ENCODE measurements at regions not wholly inside any gene's neighbourhood (a gene's known extent, or its start where the extent isn't known, plus 50 kb on each side); places are given as distances from the start of the nearest gene placed in this dataset.

DNA sequence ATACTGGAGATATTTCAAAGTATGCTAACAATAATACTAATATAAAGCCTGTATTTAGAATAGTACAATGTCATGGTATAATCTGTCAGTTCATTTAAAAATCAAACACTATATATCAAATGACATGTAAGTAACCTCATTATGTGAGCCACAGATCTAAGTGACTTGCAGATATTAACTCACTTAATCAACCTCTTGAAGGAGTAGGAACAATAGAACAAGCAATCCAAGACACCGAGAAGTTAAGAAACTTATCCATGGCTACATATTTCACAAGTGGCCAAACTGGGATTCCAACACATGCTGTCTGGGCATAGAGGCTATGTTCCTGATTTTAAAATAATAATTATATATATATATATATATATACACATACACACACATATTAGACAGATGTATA lies 554.0 kb downstream of the ARAP2 start:
- no peaks in the 10 kb centered on the region for H3K27me3 ChIP-seq
- no peak for TF ChIP-seq EZH2phosphoT487 (IDR thresholded peaks at IDR 0.05; ENCODE audit: low read depth, severe bottlenecking, unreplicated experiment)
- no peak for TF ChIP-seq EZH2 (IDR thresholded peaks at IDR 0.05; ENCODE audit: borderline replicate concordance)
- TF ChIP-seq, protein P1, sequence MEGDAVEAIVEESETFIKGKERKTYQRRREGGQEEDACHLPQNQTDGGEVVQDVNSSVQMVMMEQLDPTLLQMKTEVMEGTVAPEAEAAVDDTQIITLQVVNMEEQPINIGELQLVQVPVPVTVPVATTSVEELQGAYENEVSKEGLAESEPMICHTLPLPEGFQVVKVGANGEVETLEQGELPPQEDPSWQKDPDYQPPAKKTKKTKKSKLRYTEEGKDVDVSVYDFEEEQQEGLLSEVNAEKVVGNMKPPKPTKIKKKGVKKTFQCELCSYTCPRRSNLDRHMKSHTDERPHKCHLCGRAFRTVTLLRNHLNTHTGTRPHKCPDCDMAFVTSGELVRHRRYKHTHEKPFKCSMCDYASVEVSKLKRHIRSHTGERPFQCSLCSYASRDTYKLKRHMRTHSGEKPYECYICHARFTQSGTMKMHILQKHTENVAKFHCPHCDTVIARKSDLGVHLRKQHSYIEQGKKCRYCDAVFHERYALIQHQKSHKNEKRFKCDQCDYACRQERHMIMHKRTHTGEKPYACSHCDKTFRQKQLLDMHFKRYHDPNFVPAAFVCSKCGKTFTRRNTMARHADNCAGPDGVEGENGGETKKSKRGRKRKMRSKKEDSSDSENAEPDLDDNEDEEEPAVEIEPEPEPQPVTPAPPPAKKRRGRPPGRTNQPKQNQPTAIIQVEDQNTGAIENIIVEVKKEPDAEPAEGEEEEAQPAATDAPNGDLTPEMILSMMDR (IDR thresholded peaks at IDR 0.05; ENCODE audit: poor library complexity) = no peak
- no peak for DNase-seq (ENCODE audit: low spot score)
- H4K20me1 ChIP-seq (ENCODE audit: insufficient read depth, poor library complexity, severe bottlenecking) = no peaks in the 10 kb centered on the region
- no peak overlapping the region for H3K4me3 ChIP-seq
- no peaks in the 10 kb centered on the region for H3K9me3 ChIP-seq (ENCODE audit: low read depth)
- H3K9me2 ChIP-seq (replicated peaks; ENCODE audit: insufficient read depth) = no peaks in the 10 kb centered on the region
- H3K4me1 ChIP-seq (ENCODE audit: insufficient read depth) = no peaks in the 10 kb centered on the region
- H2AFZ ChIP-seq = no peak overlapping the region
- WGBS (ENCODE audit: low lambda C conversion rate, missing lambda C conversion rate) = 83% methylated on average over 1 of the region's 1 CpG
- no peak overlapping the region for H3K4me2 ChIP-seq
- no peaks in the 10 kb centered on the region for H3K36me3 ChIP-seq (replicated peaks; ENCODE audit: insufficient read depth, low read depth)
- no peaks in the 10 kb centered on the region for H3K79me2 ChIP-seq
- H3K27ac ChIP-seq = no peak overlapping the region

DNA sequence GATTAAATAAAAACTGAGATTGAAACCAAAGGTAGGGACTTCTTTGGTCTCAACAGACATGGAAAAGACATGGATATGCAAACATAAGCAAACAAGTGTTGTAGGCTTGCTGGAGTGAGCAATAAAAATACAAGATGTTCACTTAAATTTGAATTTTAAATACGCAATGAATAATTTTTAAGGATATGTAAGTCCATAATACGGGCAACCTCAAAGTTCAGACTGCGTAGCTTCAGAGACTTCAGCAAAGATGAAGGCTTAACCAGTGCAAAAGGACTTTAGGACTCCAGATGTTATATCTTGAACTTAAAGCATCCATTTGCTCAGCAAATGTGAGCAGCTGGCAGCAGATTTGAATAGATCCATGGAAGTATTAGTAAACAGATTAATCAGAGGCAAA lies 549.3 kb downstream of the ARAP2 start:
- Histone ChIP-seq H3K9me2 (replicated peaks; ENCODE audit: insufficient read depth) (no peaks in the 10 kb centered on the region), H3K27me3 (no peaks in the 10 kb centered on the region), H3K36me3 (replicated peaks; ENCODE audit: insufficient read depth, low read depth) (no peaks in the 10 kb centered on the region), H4K20me1 (ENCODE audit: insufficient read depth, poor library complexity, severe bottlenecking) (no peaks in the 10 kb centered on the region), H3K4me2 (no peak overlapping the region), H3K4me1 (ENCODE audit: insufficient read depth) (no peaks in the 10 kb centered on the region), H2AFZ (no peak overlapping the region), H3K79me2 (no peaks in the 10 kb centered on the region), H3K9me3 (ENCODE audit: low read depth) (no peaks in the 10 kb centered on the region), H3K4me3 (no peak overlapping the region), H3K27ac (no peak overlapping the region)
- TF ChIP-seq EZH2phosphoT487 (IDR thresholded peaks at IDR 0.05; ENCODE audit: low read depth, severe bottlenecking, unreplicated experiment) (no peak), EZH2 (IDR thresholded peaks at IDR 0.05; ENCODE audit: borderline replicate concordance) (no peak)
- TF ChIP-seq, protein P1 (IDR thresholded peaks at IDR 0.05; ENCODE audit: poor library complexity) = no peak
- WGBS (ENCODE audit: low lambda C conversion rate, missing lambda C conversion rate) = 84% methylated on average over 3 of the region's 3 CpGs
- DNase-seq (ENCODE audit: low spot score) = no peak

DNA sequence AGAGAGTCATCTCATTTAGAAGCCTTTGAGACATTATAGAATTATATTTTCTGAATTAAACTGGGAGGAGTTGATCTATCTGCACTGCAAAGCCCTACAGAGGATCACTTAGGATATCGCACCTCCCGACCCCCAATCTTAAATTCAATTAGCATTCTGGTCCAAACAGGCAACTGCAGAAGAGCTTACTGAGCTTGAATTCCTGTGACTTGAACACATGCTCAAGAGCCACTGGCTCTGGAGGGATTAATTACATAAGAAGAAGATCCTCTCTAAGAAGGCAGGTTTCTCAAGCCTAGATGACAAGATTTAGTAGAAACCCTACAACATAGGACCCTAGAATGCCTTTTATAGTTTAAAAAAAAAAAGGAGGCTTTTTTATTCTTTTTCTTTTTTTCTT lies 548.9 kb downstream of the ARAP2 start:
- no peaks in the 10 kb centered on the region for H3K79me2 ChIP-seq
- no peaks in the 10 kb centered on the region for H3K9me3 ChIP-seq (ENCODE audit: low read depth)
- H3K4me3 ChIP-seq = no peak overlapping the region
- no peak overlapping the region for H3K4me2 ChIP-seq
- H3K36me3 ChIP-seq (replicated peaks; ENCODE audit: insufficient read depth, low read depth) = no peaks in the 10 kb centered on the region
- H3K9me2 ChIP-seq (replicated peaks; ENCODE audit: insufficient read depth) = no peaks in the 10 kb centered on the region
- no peak for DNase-seq (ENCODE audit: low spot score)
- WGBS (ENCODE audit: low lambda C conversion rate, missing lambda C conversion rate) = 87% methylated on average over 2 of the region's 2 CpGs
- H2AFZ ChIP-seq = no peak overlapping the region
- no peaks in the 10 kb centered on the region for H3K27me3 ChIP-seq
- TF ChIP-seq EZH2phosphoT487 (IDR thresholded peaks at IDR 0.05; ENCODE audit: low read depth, severe bottlenecking, unreplicated experiment) (no peak), EZH2 (IDR thresholded peaks at IDR 0.05; ENCODE audit: borderline replicate concordance) (no peak)
- TF ChIP-seq, protein P1 (IDR thresholded peaks at IDR 0.05; ENCODE audit: poor library complexity) = no peak
- no peak overlapping the region for H3K27ac ChIP-seq
- no peaks in the 10 kb centered on the region for H4K20me1 ChIP-seq (ENCODE audit: insufficient read depth, poor library complexity, severe bottlenecking)
- no peaks in the 10 kb centered on the region for H3K4me1 ChIP-seq (ENCODE audit: insufficient read depth)

DNA sequence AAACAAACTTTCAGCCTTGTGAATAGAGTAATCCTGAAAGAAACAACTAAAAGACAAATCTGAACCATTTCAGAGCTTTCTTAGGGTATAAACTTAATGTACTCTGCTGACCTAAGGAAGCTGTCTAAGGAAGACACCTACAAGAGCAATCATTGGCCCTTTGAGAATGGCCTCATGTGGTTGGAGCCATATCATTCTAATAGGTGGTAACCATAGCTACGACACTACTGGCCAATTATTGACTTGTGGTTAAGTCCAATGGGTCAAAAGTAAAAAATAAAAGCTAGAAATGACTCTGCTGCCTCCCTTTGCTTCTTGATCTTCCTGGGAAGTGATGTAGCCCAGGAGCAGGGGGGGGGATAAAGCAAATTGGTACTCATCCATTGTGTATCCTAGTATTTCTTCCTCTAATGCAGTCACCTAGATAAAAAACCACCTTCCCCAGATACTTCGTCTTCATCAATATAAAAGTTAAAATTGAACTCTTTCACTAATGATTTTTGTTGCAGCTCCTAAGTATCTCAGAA lies 547.0 kb downstream of the ARAP2 start:
- WGBS (ENCODE audit: low lambda C conversion rate, missing lambda C conversion rate) = 93% methylated on average over 2 of the region's 2 CpGs

More for the DNA sequence above, 547.0 kb downstream of the ARAP2 start:
- Histone ChIP-seq H3K36me3 (replicated peaks; ENCODE audit: insufficient read depth, low read depth) (no peaks in the 10 kb centered on the region), H4K20me1 (ENCODE audit: insufficient read depth, poor library complexity, severe bottlenecking) (no peaks in the 10 kb centered on the region), H3K9me2 (replicated peaks; ENCODE audit: insufficient read depth) (no peaks in the 10 kb centered on the region), H3K4me2 (no peak overlapping the region), H3K4me3 (no peak overlapping the region), H3K27me3 (no peaks in the 10 kb centered on the region), H3K79me2 (no peaks in the 10 kb centered on the region), H3K27ac (no peak overlapping the region), H3K4me1 (ENCODE audit: insufficient read depth) (no peaks in the 10 kb centered on the region), H3K9me3 (ENCODE audit: low read depth) (no peaks in the 10 kb centered on the region), H2AFZ (no peak overlapping the region)
- TF ChIP-seq EZH2phosphoT487 (IDR thresholded peaks at IDR 0.05; ENCODE audit: low read depth, severe bottlenecking, unreplicated experiment) (no peak), EZH2 (IDR thresholded peaks at IDR 0.05; ENCODE audit: borderline replicate concordance) (no peak)
- TF ChIP-seq, protein P1 (IDR thresholded peaks at IDR 0.05; ENCODE audit: poor library complexity) = no peak
- no peak for DNase-seq (ENCODE audit: low spot score)
